ENCODE measurements at regions not wholly inside any gene's neighbourhood (a gene's known extent, or its start where the extent isn't known, plus 50 kb on each side); places are given as distances from the start of the nearest gene placed in this dataset.

DNA sequence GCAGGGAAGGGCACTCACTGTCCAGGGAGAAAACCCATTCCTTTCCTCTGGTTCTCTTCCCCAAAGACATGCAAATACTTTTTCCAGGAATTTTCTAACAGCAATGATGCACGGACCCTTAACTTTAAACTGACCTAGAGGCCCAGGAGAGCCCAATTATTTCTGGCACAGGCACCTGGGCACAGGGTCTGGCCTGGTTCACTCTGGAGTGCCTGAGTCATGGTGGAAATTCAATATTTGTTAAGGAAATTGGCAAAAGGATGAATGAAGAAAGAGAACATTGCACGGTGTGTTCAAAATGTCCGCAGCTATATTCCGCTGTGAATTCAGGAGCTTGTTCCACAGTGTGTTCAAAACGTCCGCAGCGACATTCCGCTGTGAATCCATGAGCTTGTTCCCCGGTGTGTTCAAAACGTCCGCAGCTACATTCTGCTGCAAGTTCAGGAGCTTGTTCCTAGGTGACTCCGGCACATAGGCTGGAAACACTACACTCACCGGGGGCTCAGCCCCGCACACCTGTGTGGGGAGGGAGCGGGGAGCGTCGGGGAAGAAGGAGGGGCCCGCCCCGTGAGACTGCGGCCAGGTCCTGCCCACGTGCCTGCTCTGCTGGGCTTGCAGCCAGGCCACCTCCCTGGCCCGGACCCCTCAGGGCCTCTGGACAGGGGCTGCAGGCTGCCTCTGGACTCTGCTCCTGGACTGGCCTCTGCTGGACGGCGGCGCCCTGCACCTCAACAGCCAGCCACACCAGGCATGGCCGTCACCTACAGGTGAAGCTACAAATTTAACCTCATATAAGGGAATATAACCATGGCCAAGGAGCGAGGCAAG, 72.0 kb upstream of the FAM20C start:
- Histone ChIP-seq H3K9ac (ENCODE audit: low read depth, low read length) (no peak overlapping the region), H3K9me3 (ENCODE audit: insufficient read depth, low read length, severe bottlenecking) (no peaks in the 10 kb centered on the region)

DNA sequence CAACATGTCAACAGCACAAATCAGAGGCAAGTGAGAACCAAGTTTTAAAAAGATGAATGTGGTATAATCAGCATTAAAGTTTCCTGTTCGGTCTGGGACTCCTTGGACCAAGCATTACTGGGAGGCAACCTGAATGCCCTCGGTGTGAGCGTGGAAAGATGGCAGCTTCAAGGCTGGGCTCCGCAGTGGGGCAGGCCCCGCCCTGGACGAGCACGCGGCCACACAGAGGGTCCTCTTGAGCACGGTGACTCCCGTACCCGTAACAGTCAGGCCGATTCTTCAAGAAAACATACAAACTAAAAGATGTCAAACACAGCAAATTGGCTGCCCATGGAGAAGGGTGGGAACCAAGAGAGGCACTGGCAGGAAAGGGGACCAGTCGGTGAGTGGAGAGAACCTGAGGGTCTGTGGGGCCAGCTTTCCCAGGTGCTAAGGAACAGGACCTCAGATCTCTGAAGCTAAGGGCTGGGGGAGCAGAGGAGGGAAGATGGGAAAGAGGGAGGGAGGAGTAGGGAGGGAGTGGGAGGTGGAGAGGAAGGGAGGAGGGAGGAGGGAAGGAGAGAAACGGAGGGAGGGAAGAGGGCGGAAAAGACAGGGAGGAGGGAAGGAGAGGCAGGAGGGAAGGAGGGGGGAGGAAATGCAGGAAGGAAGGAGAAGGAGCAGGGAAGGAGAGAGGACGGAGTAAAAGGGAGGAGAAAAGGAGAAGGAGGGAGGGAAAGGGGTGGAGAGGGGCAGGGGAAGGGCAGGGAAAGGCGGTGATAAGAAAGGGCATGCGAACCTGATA, 71.2 kb upstream of the FAM20C start:
- H3K9me3 ChIP-seq (ENCODE audit: insufficient read depth, low read length, severe bottlenecking), result no peaks in the 10 kb centered on the region
- ATAC-seq (ENCODE audit: insufficient read depth, low read depth) (no peak), DNase-seq (no peak)
- H4K20me1 ChIP-seq (ENCODE audit: insufficient read depth, low read length), result no peaks in the 10 kb centered on the region; the same call in 1 of the 2 replicates
- no peaks in the 10 kb centered on the region for H3K79me2 ChIP-seq (ENCODE audit: insufficient read depth, low read length)
- H2AFZ ChIP-seq (ENCODE audit: low read depth, low read length), result no peak overlapping the region
- TF ChIP-seq, protein P1, sequence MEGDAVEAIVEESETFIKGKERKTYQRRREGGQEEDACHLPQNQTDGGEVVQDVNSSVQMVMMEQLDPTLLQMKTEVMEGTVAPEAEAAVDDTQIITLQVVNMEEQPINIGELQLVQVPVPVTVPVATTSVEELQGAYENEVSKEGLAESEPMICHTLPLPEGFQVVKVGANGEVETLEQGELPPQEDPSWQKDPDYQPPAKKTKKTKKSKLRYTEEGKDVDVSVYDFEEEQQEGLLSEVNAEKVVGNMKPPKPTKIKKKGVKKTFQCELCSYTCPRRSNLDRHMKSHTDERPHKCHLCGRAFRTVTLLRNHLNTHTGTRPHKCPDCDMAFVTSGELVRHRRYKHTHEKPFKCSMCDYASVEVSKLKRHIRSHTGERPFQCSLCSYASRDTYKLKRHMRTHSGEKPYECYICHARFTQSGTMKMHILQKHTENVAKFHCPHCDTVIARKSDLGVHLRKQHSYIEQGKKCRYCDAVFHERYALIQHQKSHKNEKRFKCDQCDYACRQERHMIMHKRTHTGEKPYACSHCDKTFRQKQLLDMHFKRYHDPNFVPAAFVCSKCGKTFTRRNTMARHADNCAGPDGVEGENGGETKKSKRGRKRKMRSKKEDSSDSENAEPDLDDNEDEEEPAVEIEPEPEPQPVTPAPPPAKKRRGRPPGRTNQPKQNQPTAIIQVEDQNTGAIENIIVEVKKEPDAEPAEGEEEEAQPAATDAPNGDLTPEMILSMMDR (IDR thresholded peaks at IDR 0.05; ENCODE audit: borderline replicate concordance, extremely low read depth, low read length, poor library complexity, severe bottlenecking), result no peak
- no peak for TF ChIP-seq EZH2 (IDR thresholded peaks at IDR 0.05; ENCODE audit: borderline replicate concordance, low read depth, low read length, severe bottlenecking)
- H3K4me1 ChIP-seq (ENCODE audit: insufficient read depth, low read length), result no peaks in the 10 kb centered on the region
- H3K4me3 ChIP-seq (ENCODE audit: low read depth in 1 of 2, low read length in 2 of 2), result no peak overlapping the region
- no peaks in the 10 kb centered on the region for H3K36me3 ChIP-seq (ENCODE audit: insufficient read depth, low read length)
- peaks cover 4% of the 10 kb centered on the region for H3K27me3 ChIP-seq (ENCODE audit: insufficient read depth, low read length, poor library complexity)
- no peak overlapping the region for H3K4me2 ChIP-seq (ENCODE audit: insufficient read depth, low read length)
- H3K9ac ChIP-seq (ENCODE audit: low read depth, low read length), result no peak overlapping the region
- H3K27ac ChIP-seq (ENCODE audit: low read length), result no peak overlapping the region

More for the DNA sequence above, 72.0 kb upstream of the FAM20C start:
- no peak overlapping the region for H3K4me2 ChIP-seq (ENCODE audit: insufficient read depth, low read length)
- H3K4me1 ChIP-seq (ENCODE audit: insufficient read depth, low read length), result no peaks in the 10 kb centered on the region
- H3K27me3 ChIP-seq (ENCODE audit: insufficient read depth, low read length, poor library complexity), result peaks cover 4% of the 10 kb centered on the region
- no peak overlapping the region for H3K27ac ChIP-seq (ENCODE audit: low read length)
- TF ChIP-seq EZH2 (IDR thresholded peaks at IDR 0.05; ENCODE audit: borderline replicate concordance, low read depth, low read length, severe bottlenecking), result no peak
- TF ChIP-seq, protein P1 (IDR thresholded peaks at IDR 0.05; ENCODE audit: borderline replicate concordance, extremely low read depth, low read length, poor library complexity, severe bottlenecking), result no peak
- H4K20me1 ChIP-seq (ENCODE audit: insufficient read depth, low read length), result no peaks in the 10 kb centered on the region; the same call in 1 of the 2 replicates
- H3K36me3 ChIP-seq (ENCODE audit: insufficient read depth, low read length), result no peaks in the 10 kb centered on the region
- DNase-seq (no peak), ATAC-seq (ENCODE audit: insufficient read depth, low read depth) (no peak)
- no peak overlapping the region for H2AFZ ChIP-seq (ENCODE audit: low read depth, low read length)
- H3K4me3 ChIP-seq (ENCODE audit: low read depth in 1 of 2, low read length in 2 of 2), result no peak overlapping the region
- no peaks in the 10 kb centered on the region for H3K79me2 ChIP-seq (ENCODE audit: insufficient read depth, low read length)

DNA sequence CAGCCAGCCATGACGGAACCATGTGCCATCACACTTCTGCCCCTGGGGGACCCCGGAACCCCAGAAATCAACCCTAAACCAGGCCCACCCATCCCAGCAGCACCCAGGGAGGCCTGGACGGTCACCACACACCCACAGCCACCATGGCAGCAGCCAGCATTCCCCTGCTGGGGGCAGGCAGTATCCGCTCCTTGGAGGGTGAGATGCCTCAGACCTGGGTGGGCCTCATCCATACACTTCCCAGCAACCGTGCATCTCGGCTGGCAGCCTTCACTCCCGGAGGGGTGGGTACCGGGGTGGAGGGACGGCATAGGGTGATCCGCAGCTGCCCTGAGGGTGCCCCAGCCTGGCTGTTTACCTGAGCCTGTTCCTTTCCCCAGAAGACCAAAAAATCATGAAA, 69.1 kb upstream of the FAM20C start:
- no peak for ATAC-seq (ENCODE audit: insufficient read depth, low read depth)
- H3K36me3 ChIP-seq (ENCODE audit: insufficient read depth, low read length), result no peaks in the 10 kb centered on the region
- no peak overlapping the region for H3K4me3 ChIP-seq (ENCODE audit: low read depth in 1 of 2, low read length in 2 of 2)
- no peak overlapping the region for H3K4me2 ChIP-seq (ENCODE audit: insufficient read depth, low read length)
- H3K4me1 ChIP-seq (ENCODE audit: insufficient read depth, low read length), result no peaks in the 10 kb centered on the region
- H3K79me2 ChIP-seq (ENCODE audit: insufficient read depth, low read length), result no peaks in the 10 kb centered on the region
- DNase-seq, result no peak
- no peak overlapping the region for H3K9ac ChIP-seq (ENCODE audit: low read depth, low read length)
- H3K27ac ChIP-seq (ENCODE audit: low read length), result no peak overlapping the region
- H4K20me1 ChIP-seq (ENCODE audit: insufficient read depth, low read length), result no peaks in the 10 kb centered on the region; the same call in 1 of the 2 replicates
- H3K9me3 ChIP-seq (ENCODE audit: insufficient read depth, low read length, severe bottlenecking), result no peaks in the 10 kb centered on the region
- H2AFZ ChIP-seq (ENCODE audit: low read depth, low read length), result no peak overlapping the region
- peaks cover 4% of the 10 kb centered on the region for H3K27me3 ChIP-seq (ENCODE audit: insufficient read depth, low read length, poor library complexity)
- TF ChIP-seq, protein P1 (IDR thresholded peaks at IDR 0.05; ENCODE audit: borderline replicate concordance, extremely low read depth, low read length, poor library complexity, severe bottlenecking), result no peak
- TF ChIP-seq EZH2 (IDR thresholded peaks at IDR 0.05; ENCODE audit: borderline replicate concordance, low read depth, low read length, severe bottlenecking), result no peak
